Astrocyte of the cerebellum (primary cell): ENCODE measurements at regions not wholly inside any gene's neighbourhood (a gene's known extent, or its start where the extent isn't known, plus 50 kb on each side); places are given as distances from the start of the nearest gene placed in this dataset.

Source experiments
- DNase-seq: peaks from one replicate; pipeline ENCODE4 v3.0.0-alpha.2; 2011; ENCODE audit warnings: low read depth
- H3K4me3 ChIP-seq: 2 replicates; pipeline ENCODE4 v1.5.1; 2011; ENCODE audit warnings: mild to moderate bottlenecking, low read depth, low read length, moderate library complexity
- CTCF ChIP-seq: IDR thresholded peaks from 2 replicates; pipeline ENCODE4 v1.5.1; 2012; ENCODE audit warnings: low read length, low read depth, moderate library complexity, mild to moderate bottlenecking; ENCODE audit errors: missing control alignments
- in situ Hi-C: cut with HindIII; loops from 2 replicates; pipeline ENCODE4 v1.10.0; 2017; ENCODE audit warnings: low sequenced_read_pairs

DNA sequence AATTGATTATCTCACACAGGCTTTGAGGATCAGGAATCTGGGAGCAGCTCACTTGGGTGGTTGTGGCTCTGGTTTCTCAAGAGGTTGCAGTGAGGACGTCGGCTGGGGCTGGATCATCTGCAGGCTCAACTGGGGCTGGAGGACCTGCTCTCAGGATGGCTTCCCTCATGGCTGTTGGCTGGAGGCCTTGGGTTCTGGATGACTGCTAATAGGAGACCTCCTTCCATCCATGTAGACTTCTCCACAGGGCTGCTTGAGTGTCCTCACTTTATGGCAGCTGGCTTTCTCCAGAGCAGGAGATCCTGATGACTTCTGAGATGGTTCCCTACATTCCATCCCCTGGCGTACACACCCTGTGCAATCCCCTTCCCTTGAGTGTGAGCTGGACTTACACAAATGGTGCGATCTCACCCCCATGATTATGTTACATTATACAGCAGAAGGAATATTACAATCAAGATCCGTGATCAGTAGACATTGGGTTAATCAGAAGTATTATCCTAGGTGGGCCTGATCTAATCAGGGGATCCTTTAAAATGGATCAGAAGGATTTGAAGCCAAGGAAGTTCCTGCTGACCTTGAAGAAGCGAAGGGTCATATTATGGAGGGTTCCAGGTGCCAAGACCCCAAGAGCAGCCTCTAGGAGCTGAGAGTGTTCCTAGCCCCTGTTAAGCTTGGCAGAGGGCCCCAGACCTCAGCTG lies 122.2 kb downstream of the CXCL12 start:
- no peak for DNase-seq
- in situ Hi-C loops: no loop called here
- H3K4me3 ChIP-seq: no peak overlapping the region
- no peak for TF ChIP-seq CTCF

- no peak for TF ChIP-seq CTCF
- H3K4me3 ChIP-seq: no peak overlapping the region
- in situ Hi-C loops: no loop called here
- DNase-seq: no peak
Observed at GRCh38 chr10:44261710-44262455, 123.0 kb downstream of the CXCL12 start.

DNA sequence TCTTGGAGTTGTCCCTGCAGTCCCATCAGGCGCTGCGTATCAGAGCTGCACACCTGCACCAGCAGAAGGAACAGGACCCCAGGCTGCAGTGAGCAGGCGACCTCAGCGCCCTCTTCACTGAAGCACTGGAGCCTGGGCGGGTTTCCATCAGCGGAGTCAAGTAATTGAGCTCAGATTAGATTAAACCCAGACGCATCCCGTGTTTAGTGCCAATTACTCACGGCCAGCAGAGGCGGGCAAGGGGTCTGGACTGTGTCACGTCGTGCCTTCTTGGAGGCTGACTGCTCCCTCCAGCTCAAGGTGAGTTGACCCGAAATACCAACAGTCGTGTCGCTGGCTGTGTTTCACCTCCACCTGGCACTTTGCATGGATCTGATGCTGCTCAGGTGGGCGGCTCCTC lies 123.6 kb downstream of the CXCL12 start:
- no peak overlapping the region for H3K4me3 ChIP-seq
- no peak for TF ChIP-seq CTCF
- no peak for DNase-seq
- in situ Hi-C loops: no loop called here

- no peak for DNase-seq
- no peak overlapping the region for H3K4me3 ChIP-seq
- in situ Hi-C loops: no loop called here
- TF ChIP-seq CTCF: no peak
Observed at GRCh38 chr10:44260286-44260928, 124.5 kb downstream of the CXCL12 start.

DNA sequence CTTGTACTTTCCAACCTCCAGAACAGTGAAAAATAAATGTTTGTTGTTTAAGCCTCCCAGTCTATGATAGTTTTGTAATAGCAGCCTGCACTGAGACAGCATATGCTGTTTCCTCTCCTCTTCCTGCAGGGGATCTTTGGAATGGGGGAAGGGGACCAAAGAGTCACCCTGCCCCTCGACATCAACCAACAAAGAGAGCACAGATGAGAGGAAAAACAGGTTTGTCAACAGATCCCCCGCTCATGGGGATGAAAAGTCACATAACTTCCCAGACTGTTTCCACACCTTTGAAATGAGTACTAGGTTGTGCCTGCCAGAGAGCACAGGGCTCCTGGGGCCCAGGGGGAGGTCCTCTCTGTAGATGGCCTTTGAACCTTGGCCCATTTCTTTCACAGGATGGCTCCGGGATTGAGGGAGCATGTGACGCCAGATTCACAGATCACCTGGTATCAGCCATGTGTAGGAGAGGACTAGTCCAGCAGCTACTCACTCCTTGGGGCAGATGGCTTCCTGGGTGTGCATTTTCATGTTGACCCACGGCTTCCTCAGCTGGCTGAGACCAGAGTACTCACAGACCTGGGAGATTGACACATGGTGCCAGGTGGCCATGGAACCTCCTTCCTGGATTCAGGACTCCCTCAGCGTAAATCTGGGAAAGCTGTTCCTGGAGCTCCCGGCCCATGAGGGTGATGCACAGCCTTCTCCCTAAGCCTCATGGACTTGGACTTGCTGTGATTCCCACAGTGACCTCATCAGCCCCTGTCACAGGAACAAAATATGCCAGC lies 125.6 kb downstream of the CXCL12 start:
- no peak for TF ChIP-seq CTCF
- no peak overlapping the region for H3K4me3 ChIP-seq
- in situ Hi-C loops: no loop called here
- DNase-seq: no peak

DNA sequence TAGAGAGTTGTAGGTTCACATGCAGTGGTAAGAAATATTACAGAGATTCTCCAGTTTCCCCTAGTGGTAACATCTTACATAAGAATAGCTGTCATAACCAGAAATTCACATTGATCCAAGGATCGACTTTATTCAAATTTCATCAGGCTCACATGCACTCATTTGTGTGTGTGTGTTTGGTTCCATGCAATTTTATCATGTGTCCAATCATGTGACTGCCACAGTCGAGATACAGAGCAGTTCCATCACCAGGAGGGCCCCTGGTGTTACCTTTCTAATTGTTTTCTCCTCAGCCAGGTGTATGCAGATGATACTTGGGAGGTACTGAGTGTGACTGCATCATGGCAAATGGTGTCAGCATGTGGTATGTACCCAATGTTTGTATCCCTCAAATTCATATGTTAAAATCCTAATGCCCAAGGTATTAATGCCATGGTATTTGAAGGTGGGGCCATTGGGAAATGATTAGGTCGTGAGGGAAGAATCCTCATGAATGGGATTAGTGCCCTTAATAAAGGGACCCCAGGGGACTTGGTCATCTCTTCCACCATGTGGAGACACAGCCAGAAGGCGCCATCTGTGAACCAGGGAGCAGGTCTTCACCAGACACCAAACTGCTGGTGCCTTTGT lies 126.3 kb downstream of the CXCL12 start:
- in situ Hi-C loops: no loop called here
- DNase-seq: no peak
- TF ChIP-seq CTCF: no peak
- H3K4me3 ChIP-seq: no peak overlapping the region
